ENCODE measurements at regions not wholly inside any gene's neighbourhood (a gene's known extent, or its start where the extent isn't known, plus 50 kb on each side); places are given as distances from the start of the nearest gene placed in this dataset.
"Not testable (repeated sequence)": the region's sequence is repeated elsewhere in the genome, so short reads cannot be mapped to it uniquely, and the experiment has no call there.

GRCh38 chr5:2565147-2565546 lies 186.3 kb downstream of the IRX2 start:
- DNase-seq = no peak

GRCh38 chr5:2563046-2563445 lies 188.4 kb downstream of the IRX2 start:
- DNase-seq = no peak

- DNase-seq = no peak
Observed at GRCh38 chr5:2562036-2562435, 189.4 kb downstream of the IRX2 start.

- DNase-seq = no peak
Observed at GRCh38 chr5:2560435-2560834, 191.0 kb downstream of the IRX2 start.

GRCh38 chr5:2557435-2557834 lies 194.0 kb downstream of the IRX2 start:
- peak; percentile 36 to 68 for DNase-seq

GRCh38 chr5:2556375-2556966 lies 195.0 kb downstream of the IRX2 start:
- no peak for DNase-seq

GRCh38 chr5:2553611-2554010 lies 197.9 kb downstream of the IRX2 start:
- DNase-seq = no peak

- DNase-seq = no peak
Observed at GRCh38 chr5:2550509-2550908, 201.0 kb downstream of the IRX2 start.

GRCh38 chr5:2549900-2550299 lies 201.6 kb downstream of the IRX2 start:
- no peak for DNase-seq

- no peak for DNase-seq
Observed at GRCh38 chr5:2549354-2549753, 202.1 kb downstream of the IRX2 start.

GRCh38 chr5:2546938-2547337 lies 204.5 kb downstream of the IRX2 start:
- no peak for DNase-seq

- no peak for DNase-seq
Observed at GRCh38 chr5:2544003-2544402, 207.5 kb downstream of the IRX2 start.

- DNase-seq = no peak
Observed at GRCh38 chr5:2542821-2543220, 208.7 kb downstream of the IRX2 start.

GRCh38 chr5:2542026-2542425 lies 209.5 kb downstream of the IRX2 start:
- no peak for DNase-seq

- DNase-seq = no peak
Observed at GRCh38 chr5:2538169-2538568, 213.3 kb downstream of the IRX2 start.

- DNase-seq = no peak
Observed at GRCh38 chr5:2537378-2538145, 213.9 kb downstream of the IRX2 start.

- no peak for DNase-seq
Observed at GRCh38 chr5:2536632-2537377, 214.7 kb downstream of the IRX2 start.

GRCh38 chr5:2534970-2535369 lies 216.5 kb downstream of the IRX2 start:
- no peak for DNase-seq

GRCh38 chr5:2534251-2534650 lies 217.2 kb downstream of the IRX2 start:
- no peak for DNase-seq

- not testable (repeated sequence) for DNase-seq
Observed at GRCh38 chr5:2533848-2534247, 217.6 kb downstream of the IRX2 start.

GRCh38 chr5:2532809-2533208 lies 218.7 kb downstream of the IRX2 start:
- no peak for DNase-seq

- no peak for DNase-seq
Observed at GRCh38 chr5:2531318-2531717, 220.2 kb downstream of the IRX2 start.

- DNase-seq = no peak
Observed at GRCh38 chr5:2530609-2531008, 220.9 kb downstream of the IRX2 start.

All from NCI-H187 (cell line).